GM18502 (cell line): ENCODE measurements at regions not wholly inside any gene's neighbourhood (a gene's known extent, or its start where the extent isn't known, plus 50 kb on each side); places are given as distances from the start of the nearest gene placed in this dataset.
A peak's percentile ranks its signal among the peaks of the same experiment; 100 is the strongest.
"Not testable (repeated sequence)": the region's sequence is repeated elsewhere in the genome, so short reads cannot be mapped to it uniquely, and the experiment has no call there.

Source experiments
- ATAC-seq: cut with Tn5 transposase; IDR thresholded peaks from one replicate; pipeline ENCODE4 v1.9.1; 2021; ENCODE audit warnings: mild to moderate bottlenecking; ENCODE audit not compliant: unreplicated experiment, poor library complexity

- no peak for ATAC-seq
Observed at GRCh38 chr5:152125661-152126205, 201.1 kb upstream of the GLRA1 start.

DNA sequence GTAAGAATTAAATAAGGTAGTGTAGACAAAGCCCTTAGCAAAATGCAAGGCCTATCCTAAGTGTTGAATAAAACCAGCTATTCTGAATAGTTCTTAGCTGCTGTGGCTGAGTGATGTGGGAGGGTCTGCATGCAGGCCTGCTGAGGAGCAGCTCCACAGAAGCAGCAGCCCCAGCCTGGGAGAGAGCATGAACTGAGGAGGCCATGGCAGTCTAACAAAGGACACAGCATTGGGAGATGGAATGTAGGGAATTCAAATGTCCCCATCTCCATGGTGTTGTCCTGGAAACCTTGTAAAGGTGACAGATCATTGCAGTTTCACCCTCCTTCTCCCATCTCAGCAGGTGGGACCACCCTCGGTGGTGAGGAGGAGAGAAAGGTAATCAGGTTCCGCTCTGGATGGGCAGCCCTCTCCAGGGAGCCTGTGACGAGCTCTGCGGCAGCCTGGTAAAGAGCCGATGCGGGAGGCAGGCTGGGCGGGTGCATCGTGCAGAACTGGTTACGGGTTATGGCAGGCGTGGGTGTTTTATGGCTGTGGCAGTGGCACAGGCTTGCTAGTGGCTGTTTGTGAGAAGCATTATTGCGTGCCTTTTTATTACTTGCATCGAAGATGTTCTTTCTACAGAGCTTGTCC, 199.9 kb upstream of the GLRA1 start:
- no peak for ATAC-seq

- no peak for ATAC-seq
Observed at GRCh38 chr5:152118676-152119470, 194.2 kb upstream of the GLRA1 start.

DNA sequence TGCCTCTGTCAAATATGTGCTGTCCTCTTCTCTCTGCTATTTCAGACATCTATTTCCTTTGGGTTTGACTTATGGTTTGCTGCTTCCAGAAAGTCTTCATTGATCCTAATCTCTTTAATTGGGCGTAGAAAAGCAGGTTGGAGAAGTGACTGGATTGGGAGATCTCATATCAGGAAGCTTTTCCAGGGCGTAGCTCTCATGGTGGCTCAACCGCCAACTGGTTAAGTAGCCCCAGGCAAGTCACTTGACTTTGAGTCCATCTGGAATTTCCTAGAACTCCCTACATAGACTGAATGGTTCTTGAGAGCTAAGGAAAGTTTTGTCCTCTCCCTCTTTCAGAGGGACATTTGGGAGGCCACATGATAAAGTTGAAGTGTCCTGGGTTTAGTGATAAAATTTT, 192.3 kb upstream of the GLRA1 start:
- no peak for ATAC-seq

- no peak for ATAC-seq
Observed at GRCh38 chr5:152113401-152113800, 188.8 kb upstream of the GLRA1 start.

DNA sequence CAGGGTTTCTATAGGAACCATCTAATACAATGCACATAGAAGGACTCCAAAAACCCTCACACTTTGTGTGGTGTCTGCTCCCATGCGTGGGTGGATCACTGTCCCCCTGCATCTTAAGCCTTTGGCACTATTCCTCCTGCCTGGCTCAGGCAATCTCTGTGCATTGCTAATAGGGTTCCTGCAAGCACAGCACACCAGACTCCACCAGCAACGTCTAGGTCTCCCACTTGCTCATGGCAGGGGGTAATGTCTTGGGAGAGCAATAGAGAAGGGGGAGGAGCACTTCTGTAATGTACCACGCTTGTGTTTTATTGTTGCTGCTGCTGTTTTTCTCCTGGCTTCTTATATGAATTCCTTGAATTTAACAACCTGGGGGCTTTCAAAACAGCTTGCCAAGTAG, 182.6 kb upstream of the GLRA1 start:
- ATAC-seq = no peak

- no peak for ATAC-seq
Observed at GRCh38 chr5:152106571-152106970, 181.9 kb upstream of the GLRA1 start.

DNA sequence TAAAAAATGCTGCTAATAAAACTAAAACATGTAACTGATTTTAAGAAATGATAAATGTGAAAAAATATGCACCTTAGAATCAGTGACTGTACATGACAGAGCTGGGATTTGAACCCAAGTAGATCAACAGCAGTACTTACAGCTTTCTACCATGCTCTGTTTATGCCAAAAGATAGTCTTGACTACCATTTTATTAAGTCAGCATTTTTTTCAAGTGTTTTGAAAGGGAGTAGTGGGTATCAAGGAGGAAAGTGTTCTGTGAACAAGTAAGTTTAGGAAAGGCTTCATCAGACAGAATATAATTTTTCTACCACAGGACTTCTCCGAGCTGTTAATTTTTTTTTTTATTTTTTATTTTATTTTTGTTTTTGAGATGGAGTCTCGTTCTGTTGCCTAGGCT, 180.4 kb upstream of the GLRA1 start:
- ATAC-seq = no peak

- no peak for ATAC-seq
Observed at GRCh38 chr5:152104211-152104610, 179.6 kb upstream of the GLRA1 start.

- not testable (repeated sequence) for ATAC-seq
Observed at GRCh38 chr5:152102908-152103307, 178.3 kb upstream of the GLRA1 start.

GRCh38 chr5:152102057-152102456, 177.4 kb upstream of the GLRA1 start:
- ATAC-seq = no peak

DNA sequence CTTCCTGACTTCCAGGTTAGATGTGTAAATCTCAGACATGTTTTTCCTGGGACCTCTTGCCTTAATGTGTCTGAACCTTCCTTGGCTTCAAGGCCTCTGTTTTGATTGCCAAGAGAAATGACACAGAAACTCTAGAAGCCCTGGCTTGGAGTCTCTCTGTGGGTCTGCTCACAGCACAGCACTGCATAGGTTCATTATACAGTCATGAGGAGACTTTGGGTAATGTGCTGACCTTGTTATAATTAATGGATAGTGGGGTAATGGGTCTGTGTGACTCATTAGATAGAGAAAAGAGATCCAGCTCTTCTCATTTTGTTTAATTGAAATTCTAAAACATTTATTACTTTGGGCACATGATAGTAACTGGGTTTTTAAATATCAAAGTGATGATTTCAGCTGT, 175.8 kb upstream of the GLRA1 start:
- ATAC-seq = no peak

DNA sequence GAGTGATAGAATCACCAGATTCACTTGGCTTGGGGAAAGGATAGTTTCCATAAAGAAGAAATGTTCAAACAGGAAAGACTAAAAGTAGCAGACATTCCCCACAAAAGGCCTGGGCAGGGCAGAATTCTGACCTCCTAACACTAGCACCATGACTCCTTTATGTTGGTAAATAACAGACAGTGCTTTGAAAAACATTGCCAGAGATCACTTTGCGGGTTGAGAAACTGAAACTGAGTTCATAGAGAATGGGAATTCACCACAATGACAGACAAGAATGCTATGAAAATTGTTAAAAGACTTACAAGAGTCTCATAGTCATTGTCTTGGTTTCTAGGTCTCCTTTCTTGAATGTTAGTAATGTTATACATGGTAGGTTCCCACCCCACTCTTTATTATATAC, 172.5 kb upstream of the GLRA1 start:
- ATAC-seq = peak; percentile 72

DNA sequence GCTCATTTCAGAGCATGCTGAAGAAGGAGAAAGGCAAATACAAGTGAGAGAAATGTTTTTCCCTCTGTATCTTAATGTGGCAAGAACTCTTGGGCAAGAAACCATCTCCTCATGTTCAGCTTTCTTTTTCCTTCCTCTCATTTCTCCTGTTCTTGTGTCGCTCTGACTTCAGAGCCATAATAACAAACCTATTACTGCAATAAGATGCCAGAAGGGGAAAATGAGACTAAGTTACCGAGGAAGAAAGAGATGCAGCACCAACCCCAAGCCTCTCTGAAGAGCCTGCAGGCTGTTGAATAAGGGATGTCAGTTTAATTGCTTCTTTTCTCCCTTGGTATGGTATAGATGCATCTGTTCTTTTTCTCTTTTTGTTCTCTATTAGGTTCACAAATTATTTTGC, 170.1 kb upstream of the GLRA1 start:
- no peak for ATAC-seq

- ATAC-seq = no peak
Observed at GRCh38 chr5:152094060-152094459, 169.4 kb upstream of the GLRA1 start.

GRCh38 chr5:152092580-152092979, 167.9 kb upstream of the GLRA1 start:
- ATAC-seq = no peak

GRCh38 chr5:152089644-152090043, 165.0 kb upstream of the GLRA1 start:
- no peak for ATAC-seq

DNA sequence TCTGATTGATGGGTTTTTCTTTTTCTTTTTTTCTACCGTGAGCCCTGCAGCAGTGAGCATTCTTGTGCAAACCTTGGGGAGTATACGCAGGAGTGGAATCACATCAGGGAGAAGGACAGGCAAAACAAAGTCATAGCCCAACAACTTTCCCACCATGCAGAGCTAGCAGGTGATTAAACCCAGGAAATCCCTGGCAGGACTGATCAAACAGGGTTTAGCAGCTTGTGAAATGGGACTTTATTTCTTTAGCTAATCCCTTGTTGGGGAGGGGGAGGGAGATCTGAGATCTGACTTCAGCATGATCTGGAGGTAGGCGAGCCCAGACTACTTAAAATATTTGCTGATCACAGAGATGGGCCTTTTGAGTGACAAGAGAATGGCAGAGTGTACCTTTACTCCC, 162.0 kb upstream of the GLRA1 start:
- ATAC-seq = no peak

GRCh38 chr5:152084476-152084875, 159.8 kb upstream of the GLRA1 start:
- no peak for ATAC-seq

GRCh38 chr5:152083231-152083630, 158.6 kb upstream of the GLRA1 start:
- no peak for ATAC-seq

GRCh38 chr5:152072091-152072490, 147.4 kb upstream of the GLRA1 start:
- ATAC-seq = no peak

DNA sequence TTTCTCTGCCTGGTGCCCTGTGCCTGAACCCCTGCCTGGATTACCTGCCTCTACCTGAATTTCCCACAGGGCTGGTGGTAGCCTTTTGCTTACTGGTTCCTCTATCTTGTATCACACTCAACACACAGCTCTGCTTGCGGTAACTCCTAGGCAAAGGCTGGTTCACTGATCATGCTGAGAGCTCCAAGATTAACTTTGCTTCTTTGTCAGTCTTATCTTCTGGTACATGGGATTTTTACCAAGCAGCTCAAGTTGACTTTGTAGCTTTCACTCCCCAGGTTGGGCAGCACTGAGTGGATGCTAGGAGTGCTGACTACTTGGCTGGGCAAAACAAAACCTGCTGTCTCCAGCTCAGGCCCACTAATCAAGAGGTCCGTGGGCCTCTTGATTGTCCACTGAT, 145.9 kb upstream of the GLRA1 start:
- no peak for ATAC-seq
